NOMO-1 (cell line): ENCODE measurements at regions not wholly inside any gene's neighbourhood (a gene's known extent, or its start where the extent isn't known, plus 50 kb on each side); places are given as distances from the start of the nearest gene placed in this dataset.
"Not testable (repeated sequence)": the region's sequence is repeated elsewhere in the genome, so short reads cannot be mapped to it uniquely, and the experiment has no call there.

Experiments
- DNase-seq, 2 experiments: peaks; one replicate each; lab custom pipeline; 2025; ENCODE audit not compliant: unreplicated experiment in 2 of 2; lab: John Stamatoyannopoulos, UW

- not testable (repeated sequence) for DNase-seq
Measured at GRCh38 chr1:214095896-214096295, 108.1 kb downstream of the PROX1 start.

GRCh38 chr1:214101246-214101645, 113.5 kb downstream of the PROX1 start:
- DNase-seq: no peak

GRCh38 chr1:214101828-214102227, 114.1 kb downstream of the PROX1 start:
- DNase-seq: no peak

- no peak for DNase-seq
Measured at GRCh38 chr1:214102907-214103306, 115.1 kb downstream of the PROX1 start.

GRCh38 chr1:214103778-214104177, 116.0 kb downstream of the PROX1 start:
- no peak for DNase-seq

GRCh38 chr1:214106375-214106774, 118.6 kb downstream of the PROX1 start:
- no peak for DNase-seq

- no peak for DNase-seq
Measured at GRCh38 chr1:214107322-214108096, 119.7 kb downstream of the PROX1 start.

GRCh38 chr1:214108097-214108446, 120.3 kb downstream of the PROX1 start:
- no peak for DNase-seq

GRCh38 chr1:214111796-214112195, 124.0 kb downstream of the PROX1 start:
- no peak for DNase-seq

GRCh38 chr1:214116258-214116657, 128.5 kb downstream of the PROX1 start:
- no peak for DNase-seq

- DNase-seq: no peak
Measured at GRCh38 chr1:214117780-214118179, 130.0 kb downstream of the PROX1 start.

- DNase-seq: no peak
Measured at GRCh38 chr1:214120191-214120590, 132.4 kb downstream of the PROX1 start.

- DNase-seq: no peak
Measured at GRCh38 chr1:214120951-214121350, 133.2 kb downstream of the PROX1 start.

- DNase-seq: no peak
Measured at GRCh38 chr1:214122110-214122509, 134.3 kb downstream of the PROX1 start.

- peak in 1 of 2 experiments; percentile 20 for DNase-seq
Measured at GRCh38 chr1:214123061-214123784, 135.4 kb downstream of the PROX1 start.

- DNase-seq: no peak
Measured at GRCh38 chr1:214124281-214124805, 136.6 kb downstream of the PROX1 start.

GRCh38 chr1:214124915-214125314, 137.1 kb downstream of the PROX1 start:
- DNase-seq: no peak

GRCh38 chr1:214125819-214126218, 138.0 kb downstream of the PROX1 start:
- DNase-seq: no peak

- DNase-seq: no peak
Measured at GRCh38 chr1:214126697-214127146, 138.9 kb downstream of the PROX1 start.

GRCh38 chr1:214127705-214128104, 139.9 kb downstream of the PROX1 start:
- no peak for DNase-seq

- no peak for DNase-seq
Measured at GRCh38 chr1:214135886-214136285, 145.1 kb upstream of the SMYD2 start.
